Esophagus muscularis mucosa (tissue), 4 donors: ENCODE measurements at regions not wholly inside any gene's neighbourhood (a gene's known extent, or its start where the extent isn't known, plus 50 kb on each side); places are given as distances from the start of the nearest gene placed in this dataset.

ENCODE experiments used
- DNase-seq: peaks from one replicate; pipeline ENCODE4 v3.0.0-alpha.2; 2017; ENCODE audit errors: extremely low spot score
- H3K27ac ChIP-seq, 4 donors: fragments of 200-600 bp; sonication (generic); replicated peaks in 1 of 4; 1 replicate in 3 of 4; 2 replicates in 1 of 4; pipeline ENCODE4 v1.5.1; 2016 to 2019; ENCODE audit warnings: mild to moderate bottlenecking in 1 of 4
- H3K27me3 ChIP-seq, 4 donors: fragments of 200-600 bp; sonication (generic); one replicate each; pipeline versions ENCODE4 v1.5.1 to v1.6.0; 2016 to 2019
- H3K36me3 ChIP-seq, 4 donors: fragments of 200-600 bp; sonication (generic); one replicate each; pipeline ENCODE4 v1.5.1; 2016 to 2019
- H3K4me1 ChIP-seq, 4 donors: fragments of 200-600 bp; sonication (generic); one replicate each; pipeline ENCODE4 v1.5.1; 2016 to 2019
- H3K4me3 ChIP-seq, 4 donors: fragments of 200-600 bp; sonication (generic); 1 replicate in 2 of 4; 2 replicates in 2 of 4; pipeline ENCODE4 v1.5.1; 2016 to 2019; ENCODE audit warnings: mild to moderate bottlenecking in 4 of 4, moderate library complexity in 1 of 4
- H3K9me3 ChIP-seq, 4 donors: fragments of 200-600 bp; sonication (generic); 1 replicate in 3 of 4; 2 replicates in 1 of 4; pipeline ENCODE4 v1.5.1; 2016 to 2019
- CTCF ChIP-seq, 3 experiments: fragments of 200-600 bp in 2 of 3; fragments of 450-650 bp in 1 of 3; sonication (generic) in 2 of 3; IDR thresholded peaks; one replicate each; pipeline ENCODE4 v1.5.1; 2017 to 2019; ENCODE audit warnings: antibody characterized with exemption in 3 of 3, mild to moderate bottlenecking in 2 of 3, moderate library complexity in 1 of 3
- EP300 ChIP-seq: sonication (generic); formaldehyde crosslinking; IDR thresholded peaks from one replicate; pipeline ENCODE4 v1.6.1; 2017; ENCODE audit warnings: antibody characterized with exemption
- POLR2A ChIP-seq: fragments of 450-650 bp; IDR thresholded peaks from one replicate; pipeline ENCODE4 v1.6.1; 2017; ENCODE audit warnings: antibody characterized with exemption, moderate library complexity, mild to moderate bottlenecking, low read depth
- POLR2AphosphoS5 ChIP-seq, 2 donors: sonication (generic); formaldehyde crosslinking; IDR thresholded peaks; one replicate each; pipeline ENCODE4 v1.6.1; 2017; ENCODE audit warnings: antibody characterized with exemption in 2 of 2
- WGBS: methylation state at CpG from one replicate; pipeline ENCODE4 v1.1.5; 2018; 5-methylcytosine and 5-hydroxymethylcytosine counted together
- intact Hi-C: fragments of 100-400 bp; cut with DNase I; formaldehyde crosslinking; loops from one replicate; pipeline ENCODE4 v1.15.1; 2023

DNA sequence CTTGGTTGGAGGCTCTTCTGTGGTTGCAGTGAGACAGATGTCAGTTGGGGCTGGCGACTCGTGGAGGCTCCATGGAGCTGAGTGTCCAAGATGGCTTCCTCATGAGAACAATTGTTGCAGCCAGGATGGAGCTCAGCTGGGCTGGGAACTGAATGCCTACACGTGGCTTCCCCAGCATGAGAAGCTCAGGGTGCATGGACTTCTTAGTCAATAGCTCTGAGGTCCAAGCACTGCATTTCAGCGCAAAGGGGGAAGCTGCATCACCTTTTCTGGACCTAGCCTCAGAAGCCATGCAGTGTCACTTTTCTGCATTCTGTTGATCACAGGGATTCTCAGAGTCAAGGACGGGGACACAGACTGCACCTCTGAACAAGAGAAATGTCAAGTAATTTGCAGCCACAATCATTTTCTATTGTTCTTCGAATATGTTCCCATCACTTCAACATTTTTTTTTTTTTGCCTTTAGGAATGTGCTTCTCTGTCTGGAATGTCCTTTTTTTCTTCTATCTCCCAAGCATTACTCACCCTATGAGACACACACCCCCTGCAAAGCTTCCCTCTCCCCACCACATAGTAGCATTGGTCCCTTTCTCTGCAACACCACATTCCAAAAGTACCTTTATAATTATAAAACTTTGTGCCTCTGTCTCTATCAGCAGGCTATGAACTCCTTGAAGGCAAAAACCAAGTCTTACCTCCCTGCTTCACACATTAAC, 57.5 kb upstream of the STK32A start:
- Histone ChIP-seq H3K4me1 (no peaks in the 10 kb centered on the region), H3K27ac (no peak overlapping the region), H3K36me3 (no peaks in the 10 kb centered on the region), H3K4me3 (no peak overlapping the region), H3K27me3 (no peaks in the 10 kb centered on the region), H3K9me3 (no peaks in the 10 kb centered on the region)
- 63% methylated on average over 5 of the region's 6 CpGs for WGBS
- TF ChIP-seq POLR2A (no peak), POLR2AphosphoS5 (IDR thresholded peaks at IDR 0.05) (no peak), CTCF (IDR thresholded peaks at IDR 0.05) (no peak), EP300 (no peak)
- intact Hi-C loops: no loop called here
- no peak for DNase-seq

- TF ChIP-seq POLR2AphosphoS5 (IDR thresholded peaks at IDR 0.05) (no peak), POLR2A (no peak), EP300 (no peak), CTCF (IDR thresholded peaks at IDR 0.05) (no peak)
- intact Hi-C loops: no loop called here
- no peaks in the 10 kb centered on the region for H3K36me3 ChIP-seq
- no peak overlapping the region for H3K4me3 ChIP-seq
- H3K9me3 ChIP-seq: no peaks in the 10 kb centered on the region
- no peak overlapping the region for H3K27ac ChIP-seq
- DNase-seq: no peak
- H3K27me3 ChIP-seq: no peaks in the 10 kb centered on the region
- H3K4me1 ChIP-seq: no peaks in the 10 kb centered on the region
- WGBS: 28% methylated on average over 3 of the region's 3 CpGs
Observed at GRCh38 chr5:147179562-147180147, 55.2 kb upstream of the STK32A start.

GRCh38 chr5:147180751-147181150, 54.1 kb upstream of the STK32A start:
- Histone ChIP-seq H3K27ac (no peak overlapping the region), H3K4me1 (no peaks in the 10 kb centered on the region), H3K27me3 (no peaks in the 10 kb centered on the region), H3K36me3 (no peaks in the 10 kb centered on the region), H3K4me3 (no peak overlapping the region), H3K9me3 (no peaks in the 10 kb centered on the region)
- no peak for DNase-seq
- 87% methylated on average over 4 of the region's 4 CpGs for whole genome bisulfite sequencing
- intact Hi-C loops: no loop called here
- no peak for TF ChIP-seq CTCF (IDR thresholded peaks at IDR 0.05)
- no peak for TF ChIP-seq POLR2AphosphoS5 (IDR thresholded peaks at IDR 0.05)
- no peak for TF ChIP-seq POLR2A
- TF ChIP-seq EP300: no peak
